ENCODE measurements at regions not wholly inside any gene's neighbourhood (a gene's known extent, or its start where the extent isn't known, plus 50 kb on each side); places are given as distances from the start of the nearest gene placed in this dataset.

GRCh38 chr4:187449702-187450101 is 545.9 kb upstream of the ZFP42 start:
- no peaks in the 10 kb centered on the region for H3K36me3 ChIP-seq (replicated peaks; ENCODE audit: insufficient read depth, low read depth)
- H3K27me3 ChIP-seq: no peaks in the 10 kb centered on the region
- no peak for TF ChIP-seq EZH2phosphoT487 (IDR thresholded peaks at IDR 0.05; ENCODE audit: low read depth, severe bottlenecking, unreplicated experiment)
- no peak for TF ChIP-seq EZH2 (IDR thresholded peaks at IDR 0.05; ENCODE audit: borderline replicate concordance)
- no peak overlapping the region for H3K27ac ChIP-seq
- no peak for DNase-seq (ENCODE audit: low spot score)
- WGBS (ENCODE audit: low lambda C conversion rate, missing lambda C conversion rate): 91% methylated on average over 3 of the region's 3 CpGs
- H4K20me1 ChIP-seq (ENCODE audit: insufficient read depth, poor library complexity, severe bottlenecking): no peaks in the 10 kb centered on the region
- no peaks in the 10 kb centered on the region for H3K4me1 ChIP-seq (ENCODE audit: insufficient read depth)
- no peaks in the 10 kb centered on the region for H3K9me3 ChIP-seq (ENCODE audit: low read depth)
- no peaks in the 10 kb centered on the region for H3K79me2 ChIP-seq
- no peaks in the 10 kb centered on the region for H3K9me2 ChIP-seq (replicated peaks; ENCODE audit: insufficient read depth)
- no peak overlapping the region for H3K4me3 ChIP-seq
- H2AFZ ChIP-seq: no peak overlapping the region
- no peak overlapping the region for H3K4me2 ChIP-seq

GRCh38 chr4:187451776-187452175 is 543.8 kb upstream of the ZFP42 start:
- no peak overlapping the region for H2AFZ ChIP-seq
- no peak overlapping the region for H3K27ac ChIP-seq
- no peaks in the 10 kb centered on the region for H3K36me3 ChIP-seq (replicated peaks; ENCODE audit: insufficient read depth, low read depth)
- no peak overlapping the region for H3K4me3 ChIP-seq
- no peaks in the 10 kb centered on the region for H3K9me3 ChIP-seq (ENCODE audit: low read depth)
- no peak for DNase-seq (ENCODE audit: low spot score)
- no peaks in the 10 kb centered on the region for H3K9me2 ChIP-seq (replicated peaks; ENCODE audit: insufficient read depth)
- whole genome bisulfite sequencing (ENCODE audit: low lambda C conversion rate, missing lambda C conversion rate): 79% methylated on average over 8 of the region's 8 CpGs
- TF ChIP-seq EZH2 (IDR thresholded peaks at IDR 0.05; ENCODE audit: borderline replicate concordance) (no peak), CTCF (IDR thresholded peaks at IDR 0.05; ENCODE audit: poor library complexity) (no peak), EZH2phosphoT487 (IDR thresholded peaks at IDR 0.05; ENCODE audit: low read depth, severe bottlenecking, unreplicated experiment) (no peak)
- no peak overlapping the region for H3K4me2 ChIP-seq
- no peaks in the 10 kb centered on the region for H4K20me1 ChIP-seq (ENCODE audit: insufficient read depth, poor library complexity, severe bottlenecking)
- no peaks in the 10 kb centered on the region for H3K4me1 ChIP-seq (ENCODE audit: insufficient read depth)
- no peaks in the 10 kb centered on the region for H3K79me2 ChIP-seq
- H3K27me3 ChIP-seq: no peaks in the 10 kb centered on the region

GRCh38 chr4:187460016-187460415 is 535.6 kb upstream of the ZFP42 start:
- no peak overlapping the region for H2AFZ ChIP-seq
- H3K27me3 ChIP-seq: no peaks in the 10 kb centered on the region
- DNase-seq (ENCODE audit: low spot score): no peak
- no peaks in the 10 kb centered on the region for H3K9me3 ChIP-seq (ENCODE audit: low read depth)
- H3K4me2 ChIP-seq: no peak overlapping the region
- no peak overlapping the region for H3K4me3 ChIP-seq
- H3K36me3 ChIP-seq (replicated peaks; ENCODE audit: insufficient read depth, low read depth): no peaks in the 10 kb centered on the region
- WGBS (ENCODE audit: low lambda C conversion rate, missing lambda C conversion rate): 75% methylated on average over 3 of the region's 3 CpGs
- TF ChIP-seq CTCF (IDR thresholded peaks at IDR 0.05; ENCODE audit: poor library complexity) (no peak), EZH2 (IDR thresholded peaks at IDR 0.05; ENCODE audit: borderline replicate concordance) (no peak)
- H4K20me1 ChIP-seq (ENCODE audit: insufficient read depth, poor library complexity, severe bottlenecking): no peaks in the 10 kb centered on the region
- no peaks in the 10 kb centered on the region for H3K79me2 ChIP-seq
- no peaks in the 10 kb centered on the region for H3K9me2 ChIP-seq (replicated peaks; ENCODE audit: insufficient read depth)
- no peak overlapping the region for H3K27ac ChIP-seq
- H3K4me1 ChIP-seq (ENCODE audit: insufficient read depth): no peaks in the 10 kb centered on the region

- TF ChIP-seq EZH2 (IDR thresholded peaks at IDR 0.05; ENCODE audit: borderline replicate concordance) (no peak), CTCF (IDR thresholded peaks at IDR 0.05; ENCODE audit: poor library complexity) (no peak), EZH2phosphoT487 (IDR thresholded peaks at IDR 0.05; ENCODE audit: low read depth, severe bottlenecking, unreplicated experiment) (no peak)
- Histone ChIP-seq H3K9me2 (replicated peaks; ENCODE audit: insufficient read depth) (no peaks in the 10 kb centered on the region), H3K9me3 (ENCODE audit: low read depth) (no peaks in the 10 kb centered on the region), H3K4me2 (no peak overlapping the region), H3K27me3 (no peaks in the 10 kb centered on the region), H3K79me2 (no peaks in the 10 kb centered on the region), H3K36me3 (replicated peaks; ENCODE audit: insufficient read depth, low read depth) (no peaks in the 10 kb centered on the region), H2AFZ (no peak overlapping the region), H3K4me3 (no peak overlapping the region), H4K20me1 (ENCODE audit: insufficient read depth, poor library complexity, severe bottlenecking) (no peaks in the 10 kb centered on the region), H3K27ac (no peak overlapping the region), H3K4me1 (ENCODE audit: insufficient read depth) (no peaks in the 10 kb centered on the region)
- DNase-seq (ENCODE audit: low spot score): no peak
These were observed 531.0 kb upstream of the ZFP42 start for GRCh38 chr4:187464573-187464972.

Measured in hepatocyte (in vitro differentiated cells).